HG03432 (cell line): ENCODE measurements at regions not wholly inside any gene's neighbourhood (a gene's known extent, or its start where the extent isn't known, plus 50 kb on each side); places are given as distances from the start of the nearest gene placed in this dataset.

Experiments used
- ATAC-seq: cut with Tn5 transposase; IDR thresholded peaks from one replicate; pipeline ENCODE4 v1.9.1; 2021; ENCODE audit warnings: mild to moderate bottlenecking, moderate library complexity; ENCODE audit not compliant: unreplicated experiment

DNA sequence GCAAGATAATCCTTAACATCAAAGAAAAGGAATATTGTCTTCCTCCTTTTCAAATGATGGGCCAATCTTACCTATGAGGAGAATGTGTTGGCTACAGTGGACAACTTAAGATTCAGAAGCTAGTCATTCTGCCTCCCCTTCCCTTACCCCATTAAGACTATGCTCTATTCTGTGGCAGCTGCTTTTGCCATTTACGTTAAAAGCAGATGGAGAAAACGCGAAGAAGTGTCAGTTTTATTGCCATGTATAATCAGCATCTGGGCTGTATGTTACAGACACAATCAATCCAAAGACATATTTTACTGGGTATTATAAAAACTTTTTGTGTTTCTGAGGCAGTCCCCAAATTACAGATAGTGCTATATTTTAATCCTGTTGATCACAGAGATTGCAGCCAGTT is 196.1 kb upstream of the PACRGL start:
- ATAC-seq: no peak

GRCh38 chr4:20505927-20506326 is 194.3 kb upstream of the PACRGL start:
- no peak for ATAC-seq

DNA sequence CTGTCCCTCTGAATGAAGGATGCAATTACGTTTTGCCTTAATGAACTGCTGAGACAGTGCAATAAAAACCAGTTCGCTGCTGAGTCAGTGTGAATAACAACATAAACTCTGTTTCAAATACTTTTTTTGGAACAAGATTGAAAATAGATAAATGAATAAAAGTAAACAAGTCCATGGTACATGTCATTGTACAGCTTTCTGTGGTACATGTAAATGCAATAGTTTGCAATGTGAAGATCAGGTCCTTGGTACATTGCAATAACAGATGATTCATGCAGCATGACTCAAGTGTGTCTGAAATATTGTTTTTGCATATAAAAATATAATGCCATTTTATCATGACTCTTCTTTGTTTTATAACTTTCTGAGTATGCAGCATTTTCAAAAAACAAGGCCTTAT is 193.4 kb upstream of the PACRGL start:
- no peak for ATAC-seq

- no peak for ATAC-seq
Observed at GRCh38 chr4:20509315-20509714, 190.9 kb upstream of the PACRGL start.

- no peak for ATAC-seq
Observed at GRCh38 chr4:20512033-20512792, 188.0 kb upstream of the PACRGL start.

- ATAC-seq: no peak
Observed at GRCh38 chr4:20512985-20513384, 187.3 kb upstream of the PACRGL start.

- no peak for ATAC-seq
Observed at GRCh38 chr4:20520901-20521300, 179.4 kb upstream of the PACRGL start.

- no peak for ATAC-seq
Observed at GRCh38 chr4:20528508-20528907, 171.8 kb upstream of the PACRGL start.

DNA sequence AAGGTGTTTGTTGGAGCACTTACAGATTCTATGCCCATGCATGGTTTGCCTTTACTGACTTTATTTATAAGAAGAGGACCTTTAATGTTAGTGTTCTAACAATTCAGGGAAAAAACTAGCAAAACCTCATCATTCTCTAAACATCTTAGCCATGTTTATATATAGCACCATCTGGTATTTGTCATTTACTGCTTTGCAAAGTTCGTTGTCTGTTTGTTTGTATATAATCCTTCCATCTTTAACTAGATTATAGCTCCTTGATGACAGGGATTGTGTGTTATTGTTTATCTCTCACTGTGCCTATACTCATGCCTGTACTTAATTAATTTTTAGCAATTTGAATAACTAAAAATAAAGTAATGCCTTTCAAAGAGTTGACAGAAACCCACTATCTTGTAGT is 170.6 kb upstream of the PACRGL start:
- ATAC-seq: no peak

- ATAC-seq: no peak
Observed at GRCh38 chr4:20532116-20532790, 168.0 kb upstream of the PACRGL start.

GRCh38 chr4:20532871-20533870 is 167.1 kb upstream of the PACRGL start:
- no peak for ATAC-seq

DNA sequence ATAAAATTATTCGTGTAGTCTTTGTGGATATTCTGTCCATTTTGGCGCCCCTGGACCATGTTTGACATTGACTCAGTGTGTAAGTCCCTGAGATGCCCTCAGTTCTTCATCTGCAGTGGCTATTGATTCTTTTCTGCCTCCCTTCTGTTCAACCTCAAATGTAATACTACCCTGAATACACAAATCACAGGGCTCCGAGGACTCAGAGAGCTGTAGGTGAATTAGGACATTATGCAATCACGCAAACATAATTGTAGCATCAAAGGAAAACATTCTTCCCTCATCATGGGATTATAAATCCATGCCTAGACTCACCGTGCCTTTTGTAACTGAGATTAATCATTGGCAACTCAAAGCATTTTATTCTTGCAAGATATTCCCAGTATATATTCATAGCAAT is 161.4 kb upstream of the PACRGL start:
- no peak for ATAC-seq

GRCh38 chr4:20543131-20543530 is 157.1 kb upstream of the PACRGL start:
- ATAC-seq: no peak

DNA sequence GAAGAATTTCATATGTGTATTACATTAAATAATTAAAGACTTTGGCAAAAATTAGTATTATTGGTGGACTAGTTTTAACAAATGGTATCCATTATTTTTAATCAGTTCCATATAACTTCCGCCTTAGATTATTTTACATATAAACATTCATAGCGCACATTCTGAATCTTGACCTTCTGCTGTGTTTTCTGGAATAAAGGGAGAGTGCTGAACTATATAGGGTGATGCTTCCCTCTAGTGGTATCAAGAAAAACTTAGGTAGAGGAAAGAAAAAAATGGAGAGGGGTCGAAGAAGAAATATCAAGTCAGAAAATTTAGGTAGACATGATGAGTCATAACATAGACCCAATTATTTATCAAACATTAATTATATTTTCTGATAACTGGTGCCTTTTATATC is 155.6 kb upstream of the PACRGL start:
- ATAC-seq: peak; percentile 73

DNA sequence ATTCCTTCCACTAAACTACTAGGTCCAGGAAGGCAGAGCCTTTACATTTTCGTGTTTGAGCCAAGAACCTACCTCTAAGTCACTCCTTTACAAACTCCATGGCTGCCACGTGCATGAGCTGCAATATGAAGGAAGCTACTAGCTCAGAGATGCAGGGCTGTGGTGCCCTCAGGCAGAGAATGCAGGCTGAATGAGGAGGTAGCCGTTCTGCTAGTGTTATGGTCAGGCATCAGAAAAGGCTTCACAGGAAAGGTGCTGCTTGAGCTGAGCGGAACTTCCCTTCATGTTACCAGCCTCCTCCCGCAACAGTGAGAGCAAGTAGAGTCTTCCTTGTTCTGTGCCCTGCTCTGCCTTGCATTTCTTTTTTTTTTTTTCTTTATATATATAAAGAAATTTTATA is 148.3 kb upstream of the PACRGL start:
- no peak for ATAC-seq

DNA sequence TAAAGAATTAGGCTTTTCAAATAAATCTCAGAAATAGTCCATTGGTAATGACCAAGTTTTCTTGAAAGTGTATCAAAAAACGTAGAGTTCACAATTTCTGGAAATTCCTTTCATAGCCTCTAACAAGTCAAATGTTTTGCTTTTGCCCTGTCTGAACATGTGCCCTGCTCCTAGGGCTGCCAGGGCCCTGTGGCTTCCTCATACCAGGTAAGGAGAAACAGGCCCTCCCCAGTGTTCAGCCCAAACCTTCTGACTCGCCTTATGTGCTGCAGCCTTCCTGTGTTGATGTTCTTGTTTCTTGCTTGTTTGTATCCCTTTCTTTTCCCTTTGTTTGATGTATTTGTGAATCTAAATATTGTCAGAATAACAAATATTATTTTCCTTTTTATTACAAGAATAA is 146.1 kb upstream of the PACRGL start:
- no peak for ATAC-seq

- ATAC-seq: no peak
Observed at GRCh38 chr4:20565075-20565721, 135.1 kb upstream of the PACRGL start.

DNA sequence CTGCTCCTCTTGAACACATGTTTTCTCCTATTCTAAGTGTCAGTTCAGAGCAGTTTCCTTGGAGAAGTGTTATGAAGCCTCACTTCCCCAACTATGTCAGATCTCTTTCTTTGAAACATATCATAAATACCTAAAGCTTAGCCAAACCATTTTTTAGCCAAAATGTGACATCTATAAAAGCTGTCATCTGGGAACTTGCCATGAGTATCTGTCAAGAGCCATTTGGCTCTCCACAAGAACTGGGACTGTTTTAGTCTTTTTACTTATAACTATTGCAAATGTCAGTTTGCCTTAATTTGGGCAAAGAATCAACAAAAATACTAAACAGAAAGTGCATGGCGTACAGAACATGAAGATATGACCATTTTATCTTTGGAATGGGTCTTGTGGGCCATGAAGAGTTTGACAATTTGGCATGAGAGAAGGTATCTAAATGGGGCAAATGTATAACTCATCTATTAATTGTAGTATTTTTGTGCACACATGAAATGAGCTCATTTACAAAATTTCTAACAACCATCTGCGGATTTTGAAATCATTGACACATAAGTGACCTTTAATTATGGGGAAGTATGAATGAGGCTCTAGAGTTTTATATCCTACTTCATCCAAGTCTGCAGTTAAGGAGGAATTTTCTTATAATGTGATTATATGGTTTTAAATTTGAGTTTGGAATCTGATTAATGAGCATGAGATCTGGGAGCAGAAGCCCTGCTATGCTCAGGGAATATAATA is 129.1 kb upstream of the PACRGL start:
- ATAC-seq: no peak

- no peak for ATAC-seq
Observed at GRCh38 chr4:20572976-20573375, 127.3 kb upstream of the PACRGL start.

DNA sequence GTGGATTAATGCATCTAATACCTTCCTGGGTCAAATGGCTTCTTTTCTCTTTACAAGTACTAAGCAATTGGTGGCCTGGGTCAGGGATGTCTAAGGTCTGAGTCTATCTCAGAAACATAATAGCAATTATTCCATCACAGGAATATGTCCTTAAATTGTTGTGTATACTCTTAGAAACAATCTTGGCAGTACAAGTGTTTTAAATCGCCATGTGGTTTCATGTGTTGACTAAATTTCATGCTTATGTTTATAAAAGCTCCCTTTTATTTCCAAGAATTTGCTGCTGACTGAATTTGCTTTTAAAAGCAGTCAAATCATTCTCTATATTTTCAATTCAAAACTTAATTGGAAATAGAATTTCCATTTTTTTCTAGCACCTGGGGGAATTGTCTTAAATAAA is 125.3 kb upstream of the PACRGL start:
- no peak for ATAC-seq
